ENCODE measurements at regions not wholly inside any gene's neighbourhood (a gene's known extent, or its start where the extent isn't known, plus 50 kb on each side); places are given as distances from the start of the nearest gene placed in this dataset.

DNA sequence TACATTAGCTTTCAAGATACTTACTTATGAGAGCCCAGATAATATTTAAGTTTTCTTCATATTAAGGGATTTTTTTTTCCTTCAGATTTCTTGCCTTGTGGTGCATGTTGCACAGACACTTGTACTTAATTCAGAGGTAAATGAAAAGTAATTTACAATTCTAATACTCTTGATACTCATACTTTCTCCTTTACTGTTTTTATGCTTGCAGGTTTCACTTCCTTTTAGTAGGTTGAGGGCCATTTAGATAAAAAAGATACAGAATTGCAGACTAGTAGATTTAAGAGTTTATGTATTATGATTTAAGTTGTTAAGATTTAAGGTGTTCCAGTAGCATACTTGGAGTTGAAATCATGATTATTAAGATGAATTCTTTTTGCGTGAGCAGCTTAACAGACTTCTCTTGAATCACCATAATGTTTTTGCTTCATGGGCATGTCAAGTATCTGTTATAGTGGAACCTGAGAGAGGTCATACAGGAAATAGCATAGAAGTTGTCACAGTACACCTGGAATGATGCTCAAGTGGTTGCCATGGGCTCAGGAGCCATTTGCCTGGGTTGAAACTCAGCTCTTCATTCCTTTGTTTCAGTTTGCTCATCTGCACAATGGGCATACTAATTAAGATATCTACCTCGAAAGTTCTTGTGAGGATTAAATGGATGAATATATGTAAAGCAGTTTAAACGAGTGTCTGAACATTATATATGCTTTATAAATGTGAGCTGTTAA, 174.8 kb upstream of the PRPS1L1 start:
- H3K9ac ChIP-seq (ENCODE audit: low read depth, low read length): no peak overlapping the region
- no peak overlapping the region for H3K4me3 ChIP-seq (ENCODE audit: low read length)
- H3K4me2 ChIP-seq (ENCODE audit: low read length): no peak overlapping the region
- no peaks in the 10 kb centered on the region for H3K36me3 ChIP-seq (ENCODE audit: insufficient read depth, low read length)
- no peaks in the 10 kb centered on the region for H3K4me1 ChIP-seq (ENCODE audit: control insufficient read depth, insufficient read depth, low read length)
- H3K9me3 ChIP-seq (replicated peaks; ENCODE audit: low read length): no peaks in the 10 kb centered on the region
- H3K27me3 ChIP-seq (ENCODE audit: control insufficient read depth, insufficient read depth, low read length): no peaks in the 10 kb centered on the region

DNA sequence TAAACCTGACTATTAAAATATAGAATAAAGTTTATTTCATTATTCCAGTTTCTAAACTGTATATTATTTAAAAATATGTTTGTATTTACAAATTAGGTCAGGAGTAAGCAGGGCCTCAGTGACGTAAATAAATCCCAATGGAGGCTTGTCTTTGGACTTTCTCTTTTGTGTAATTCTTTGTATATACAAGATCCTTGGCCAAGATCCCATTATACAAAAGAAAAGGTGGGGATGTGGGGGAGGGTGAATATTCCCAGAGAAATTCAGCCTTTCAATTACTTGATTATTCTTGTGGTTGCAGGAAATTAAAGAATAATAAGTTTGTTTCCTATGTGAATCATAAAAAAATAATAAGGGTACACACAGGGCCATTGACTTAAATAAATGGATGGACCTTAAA, 178.7 kb upstream of the PRPS1L1 start:
- no peak overlapping the region for H3K4me2 ChIP-seq (ENCODE audit: low read length)
- no peaks in the 10 kb centered on the region for H3K4me1 ChIP-seq (ENCODE audit: control insufficient read depth, insufficient read depth, low read length)
- no peaks in the 10 kb centered on the region for H3K36me3 ChIP-seq (ENCODE audit: insufficient read depth, low read length)
- H3K9ac ChIP-seq (ENCODE audit: low read depth, low read length): no peak overlapping the region
- no peaks in the 10 kb centered on the region for H3K9me3 ChIP-seq (replicated peaks; ENCODE audit: low read length)
- H3K27me3 ChIP-seq (ENCODE audit: control insufficient read depth, insufficient read depth, low read length): no peaks in the 10 kb centered on the region
- H3K4me3 ChIP-seq (ENCODE audit: low read length): no peak overlapping the region

DNA sequence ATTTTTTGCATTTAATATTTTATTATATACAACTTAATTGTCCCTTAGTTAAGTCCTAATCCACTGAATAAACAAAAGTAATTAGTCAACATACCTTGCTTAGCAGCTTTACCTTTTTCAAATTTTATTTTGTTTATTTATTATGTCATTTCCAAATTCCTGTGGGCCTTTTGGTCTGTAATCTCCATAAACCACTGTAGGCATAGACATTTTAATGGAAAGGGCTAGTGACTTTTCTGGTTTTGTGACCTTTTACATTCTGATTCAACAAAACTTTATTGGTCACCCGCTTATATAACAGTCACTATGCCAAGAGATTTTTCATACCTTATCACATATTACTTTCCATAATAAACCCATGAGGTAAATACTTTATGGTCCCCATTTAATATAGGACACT, 181.3 kb upstream of the PRPS1L1 start:
- no peaks in the 10 kb centered on the region for H3K36me3 ChIP-seq (ENCODE audit: insufficient read depth, low read length)

DNA sequence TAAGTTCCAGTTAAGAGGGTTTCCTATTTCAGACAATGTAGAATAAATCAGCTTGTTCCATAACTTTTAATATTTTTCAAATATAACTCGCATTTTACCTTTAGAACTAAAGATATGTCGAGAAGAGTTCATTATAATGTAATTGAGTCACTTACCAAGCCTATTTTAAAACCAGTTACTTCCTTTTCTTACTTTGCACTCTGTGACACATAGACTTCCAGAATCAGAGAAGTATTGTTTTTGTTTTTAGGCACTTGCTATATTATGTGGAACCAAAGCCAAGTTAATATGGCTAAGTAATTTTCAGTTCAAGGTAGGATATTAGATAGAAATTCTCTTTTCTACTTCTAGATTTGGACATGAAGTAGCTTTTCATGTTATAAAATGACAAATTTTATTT, 182.7 kb upstream of the PRPS1L1 start:
- Histone ChIP-seq H3K4me2 (ENCODE audit: low read length) (no peak overlapping the region), H3K36me3 (ENCODE audit: insufficient read depth, low read length) (no peaks in the 10 kb centered on the region), H3K4me1 (ENCODE audit: control insufficient read depth, insufficient read depth, low read length) (no peaks in the 10 kb centered on the region), H3K9me3 (replicated peaks; ENCODE audit: low read length) (no peaks in the 10 kb centered on the region), H3K4me3 (ENCODE audit: low read length) (no peak overlapping the region), H3K27me3 (ENCODE audit: control insufficient read depth, insufficient read depth, low read length) (no peaks in the 10 kb centered on the region), H3K9ac (ENCODE audit: low read depth, low read length) (no peak overlapping the region)

More for the DNA sequence above, 181.3 kb upstream of the PRPS1L1 start:
- H3K4me3 ChIP-seq (ENCODE audit: low read length): no peak overlapping the region
- no peak overlapping the region for H3K9ac ChIP-seq (ENCODE audit: low read depth, low read length)
- H3K27me3 ChIP-seq (ENCODE audit: control insufficient read depth, insufficient read depth, low read length): no peaks in the 10 kb centered on the region
- no peaks in the 10 kb centered on the region for H3K9me3 ChIP-seq (replicated peaks; ENCODE audit: low read length)
- no peak overlapping the region for H3K4me2 ChIP-seq (ENCODE audit: low read length)
- no peaks in the 10 kb centered on the region for H3K4me1 ChIP-seq (ENCODE audit: control insufficient read depth, insufficient read depth, low read length)

DNA sequence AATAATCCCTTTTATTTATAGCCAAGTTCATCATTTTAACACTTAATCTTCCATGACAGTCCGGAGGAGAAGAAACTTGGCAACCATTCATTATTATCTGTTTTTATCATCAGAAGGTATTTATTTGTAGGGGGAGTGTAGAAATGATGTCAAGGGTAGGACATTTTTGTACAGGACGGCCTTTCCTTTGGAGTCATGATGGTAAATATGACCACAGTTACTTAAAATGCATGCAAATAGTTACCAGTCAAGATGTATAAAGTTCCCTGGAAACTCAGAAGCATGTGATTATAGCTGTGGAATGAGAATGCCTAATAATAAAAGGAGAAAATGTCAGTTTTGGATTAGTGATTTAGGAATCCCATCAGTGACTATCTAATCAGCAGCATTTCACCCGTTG, 183.1 kb upstream of the PRPS1L1 start:
- H3K9ac ChIP-seq (ENCODE audit: low read depth, low read length): no peak overlapping the region
- H3K4me3 ChIP-seq (ENCODE audit: low read length): no peak overlapping the region
- H3K4me1 ChIP-seq (ENCODE audit: control insufficient read depth, insufficient read depth, low read length): no peaks in the 10 kb centered on the region
- H3K9me3 ChIP-seq (replicated peaks; ENCODE audit: low read length): no peaks in the 10 kb centered on the region
- H3K4me2 ChIP-seq (ENCODE audit: low read length): no peak overlapping the region
- no peaks in the 10 kb centered on the region for H3K36me3 ChIP-seq (ENCODE audit: insufficient read depth, low read length)
- no peaks in the 10 kb centered on the region for H3K27me3 ChIP-seq (ENCODE audit: control insufficient read depth, insufficient read depth, low read length)

DNA sequence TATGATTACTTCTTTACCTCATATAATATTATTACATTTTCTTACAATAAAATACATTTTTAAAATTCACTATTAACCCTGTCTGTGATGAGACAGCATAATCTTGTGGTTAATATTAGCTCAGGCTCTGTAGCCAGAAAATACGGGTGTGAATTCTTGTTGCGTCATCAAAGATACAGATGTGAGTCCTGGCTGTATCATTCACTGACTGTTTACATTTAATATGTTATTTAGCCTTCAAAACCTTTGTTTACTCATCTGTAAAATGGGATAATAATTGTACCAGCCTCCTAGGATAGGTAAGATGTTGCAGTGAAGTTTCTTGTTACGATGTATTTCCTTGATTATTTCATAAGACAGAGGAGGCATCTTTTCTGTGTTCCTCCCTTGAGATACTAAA, 184.7 kb upstream of the PRPS1L1 start:
- Histone ChIP-seq H3K4me2 (ENCODE audit: low read length) (no peak overlapping the region), H3K27me3 (ENCODE audit: control insufficient read depth, insufficient read depth, low read length) (no peaks in the 10 kb centered on the region), H3K36me3 (ENCODE audit: insufficient read depth, low read length) (no peaks in the 10 kb centered on the region), H3K9ac (ENCODE audit: low read depth, low read length) (no peak overlapping the region), H3K9me3 (replicated peaks; ENCODE audit: low read length) (no peaks in the 10 kb centered on the region), H3K4me3 (ENCODE audit: low read length) (no peak overlapping the region), H3K4me1 (ENCODE audit: control insufficient read depth, insufficient read depth, low read length) (no peaks in the 10 kb centered on the region)

DNA sequence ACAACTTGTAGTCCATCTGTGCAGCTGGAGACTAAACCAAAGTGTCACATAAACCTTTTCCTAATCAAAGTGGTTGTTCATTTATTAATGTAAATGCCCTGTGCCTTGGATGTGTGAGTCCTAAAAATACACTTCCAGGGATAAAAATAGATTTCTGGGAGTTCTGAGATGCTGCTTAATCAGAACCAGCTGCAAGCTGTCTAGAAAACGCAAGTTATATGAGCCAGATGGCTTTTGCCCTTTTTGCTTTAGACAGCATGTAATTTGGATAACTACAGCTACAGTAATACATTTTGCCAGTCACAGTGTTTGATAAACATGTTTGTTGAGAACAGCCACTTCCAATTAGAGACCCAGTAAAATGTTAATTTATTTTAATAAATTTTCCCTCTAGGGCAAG, 185.1 kb upstream of the PRPS1L1 start:
- Histone ChIP-seq H3K4me2 (ENCODE audit: low read length) (no peak overlapping the region), H3K9ac (ENCODE audit: low read depth, low read length) (no peak overlapping the region), H3K27me3 (ENCODE audit: control insufficient read depth, insufficient read depth, low read length) (no peaks in the 10 kb centered on the region), H3K4me3 (ENCODE audit: low read length) (no peak overlapping the region), H3K9me3 (replicated peaks; ENCODE audit: low read length) (no peaks in the 10 kb centered on the region), H3K4me1 (ENCODE audit: control insufficient read depth, insufficient read depth, low read length) (no peaks in the 10 kb centered on the region), H3K36me3 (ENCODE audit: insufficient read depth, low read length) (no peaks in the 10 kb centered on the region)

DNA sequence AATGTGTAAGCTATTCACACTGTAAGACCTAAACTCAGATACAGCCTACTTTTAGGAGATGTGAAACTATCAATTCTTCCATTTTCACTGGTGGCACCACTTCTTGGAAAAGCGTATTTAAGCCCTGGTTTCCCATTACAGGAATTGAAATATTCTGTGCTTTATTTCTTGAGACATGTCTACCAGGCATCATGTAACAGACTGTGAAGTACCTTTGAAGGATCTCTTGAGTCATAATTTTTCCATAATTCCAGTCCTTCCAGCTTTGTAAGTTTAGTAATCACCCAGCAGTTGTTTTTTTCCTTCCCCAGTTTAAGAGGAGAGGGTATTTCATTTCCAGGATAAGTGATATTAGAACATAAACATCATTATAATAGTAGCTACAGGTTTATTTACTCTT, 186.0 kb upstream of the PRPS1L1 start:
- Histone ChIP-seq H3K9ac (ENCODE audit: low read depth, low read length) (no peak overlapping the region), H3K36me3 (ENCODE audit: insufficient read depth, low read length) (no peaks in the 10 kb centered on the region), H3K4me1 (ENCODE audit: control insufficient read depth, insufficient read depth, low read length) (no peaks in the 10 kb centered on the region), H3K4me2 (ENCODE audit: low read length) (no peak overlapping the region), H3K4me3 (ENCODE audit: low read length) (no peak overlapping the region), H3K9me3 (replicated peaks; ENCODE audit: low read length) (no peaks in the 10 kb centered on the region), H3K27me3 (ENCODE audit: control insufficient read depth, insufficient read depth, low read length) (no peaks in the 10 kb centered on the region)

DNA sequence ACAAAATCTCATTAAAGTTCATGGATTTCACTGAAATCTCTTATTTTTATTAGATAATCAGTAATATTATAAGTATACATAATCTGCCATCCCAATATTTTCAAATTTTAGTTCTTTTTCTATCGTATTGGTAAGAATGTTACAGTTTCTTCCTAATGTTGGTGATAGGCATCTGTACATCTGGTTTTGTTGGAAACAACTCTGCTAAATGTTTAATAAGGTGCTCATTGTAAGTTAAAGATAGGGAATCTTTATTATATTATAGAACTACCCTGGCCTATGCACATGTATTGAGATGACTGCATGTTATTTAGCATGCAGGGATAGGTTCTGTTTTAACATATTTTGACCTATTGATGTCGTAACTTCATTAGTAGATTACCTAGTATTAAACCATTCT, 188.6 kb upstream of the PRPS1L1 start:
- H3K9me3 ChIP-seq (replicated peaks; ENCODE audit: low read length): no peaks in the 10 kb centered on the region
- no peaks in the 10 kb centered on the region for H3K4me1 ChIP-seq (ENCODE audit: control insufficient read depth, insufficient read depth, low read length)
- H3K4me3 ChIP-seq (ENCODE audit: low read length): no peak overlapping the region
- H3K36me3 ChIP-seq (ENCODE audit: insufficient read depth, low read length): no peaks in the 10 kb centered on the region
- H3K4me2 ChIP-seq (ENCODE audit: low read length): no peak overlapping the region
- no peak overlapping the region for H3K9ac ChIP-seq (ENCODE audit: low read depth, low read length)
- no peaks in the 10 kb centered on the region for H3K27me3 ChIP-seq (ENCODE audit: control insufficient read depth, insufficient read depth, low read length)

DNA sequence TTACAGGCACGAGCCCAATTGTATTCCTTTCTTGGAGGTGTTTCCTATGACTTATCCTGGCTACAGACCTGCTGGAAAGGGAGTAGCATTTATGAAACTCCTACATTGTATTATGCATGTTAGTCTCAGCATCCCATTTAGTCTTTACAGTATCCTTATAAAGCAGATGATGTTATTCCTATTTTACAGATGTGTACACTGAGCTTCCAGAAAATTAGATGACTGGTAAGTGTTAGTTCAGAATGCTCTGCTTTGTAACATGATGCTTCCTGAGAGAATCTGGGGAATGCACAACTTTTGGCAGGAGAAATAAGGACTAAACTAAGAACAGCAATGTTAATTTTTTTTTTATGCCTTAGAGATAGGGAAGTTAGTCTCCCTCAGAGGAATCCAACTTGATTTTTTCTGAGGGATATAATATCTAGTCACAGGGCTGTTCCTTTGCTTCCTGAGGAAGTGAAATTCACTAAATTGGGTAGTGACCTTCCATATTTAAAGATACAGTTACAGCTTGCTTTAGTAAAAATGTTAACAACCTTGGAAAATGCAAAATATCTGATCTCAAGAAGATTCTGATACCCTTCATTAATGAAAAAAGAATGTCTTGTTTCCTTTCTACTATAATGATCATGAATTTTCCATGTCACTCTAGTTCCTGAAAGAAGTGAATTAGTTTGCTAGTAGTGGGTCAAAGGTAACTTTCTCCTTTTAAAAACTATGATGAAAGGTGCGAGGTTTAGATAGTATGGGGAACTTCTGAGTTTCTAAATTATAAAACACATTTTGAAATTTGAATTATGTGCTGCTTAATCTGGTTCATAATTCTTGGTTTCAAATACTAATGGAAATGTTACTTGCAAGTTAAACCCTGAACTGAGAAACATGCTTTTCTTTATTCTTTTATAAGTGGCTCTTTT, 194.0 kb upstream of the PRPS1L1 start:
- Histone ChIP-seq H3K9ac (ENCODE audit: low read depth, low read length) (no peak overlapping the region), H3K36me3 (ENCODE audit: insufficient read depth, low read length) (no peaks in the 10 kb centered on the region), H3K4me2 (ENCODE audit: low read length) (no peak overlapping the region), H3K9me3 (replicated peaks; ENCODE audit: low read length) (no peaks in the 10 kb centered on the region), H3K27me3 (ENCODE audit: control insufficient read depth, insufficient read depth, low read length) (no peaks in the 10 kb centered on the region), H3K4me3 (ENCODE audit: low read length) (no peak overlapping the region), H3K4me1 (ENCODE audit: control insufficient read depth, insufficient read depth, low read length) (no peaks in the 10 kb centered on the region)

DNA sequence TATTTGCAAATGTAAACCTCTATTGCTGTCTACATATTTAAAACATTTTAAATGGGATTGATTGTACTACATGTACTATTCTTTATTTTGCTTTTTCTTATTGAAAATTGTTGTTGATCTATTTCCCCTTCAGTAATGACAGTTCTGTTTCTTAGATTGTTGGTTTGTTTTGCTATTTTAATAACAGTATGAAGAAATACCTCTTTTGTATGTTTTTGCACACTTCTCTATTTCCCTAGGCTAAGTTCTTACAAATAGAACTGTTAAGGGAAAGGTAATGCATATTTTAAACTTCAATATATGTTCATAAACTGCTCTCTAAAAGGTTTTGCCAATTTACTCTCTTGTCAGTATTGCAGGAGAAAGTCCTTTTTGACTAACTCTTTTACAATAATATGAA, 195.0 kb upstream of the PRPS1L1 start:
- Histone ChIP-seq H3K4me3 (ENCODE audit: low read length) (no peak overlapping the region), H3K9me3 (replicated peaks; ENCODE audit: low read length) (no peaks in the 10 kb centered on the region), H3K4me1 (ENCODE audit: control insufficient read depth, insufficient read depth, low read length) (no peaks in the 10 kb centered on the region), H3K27me3 (ENCODE audit: control insufficient read depth, insufficient read depth, low read length) (no peaks in the 10 kb centered on the region), H3K9ac (ENCODE audit: low read depth, low read length) (no peak overlapping the region), H3K36me3 (ENCODE audit: insufficient read depth, low read length) (no peaks in the 10 kb centered on the region), H3K4me2 (ENCODE audit: low read length) (no peak overlapping the region)

DNA sequence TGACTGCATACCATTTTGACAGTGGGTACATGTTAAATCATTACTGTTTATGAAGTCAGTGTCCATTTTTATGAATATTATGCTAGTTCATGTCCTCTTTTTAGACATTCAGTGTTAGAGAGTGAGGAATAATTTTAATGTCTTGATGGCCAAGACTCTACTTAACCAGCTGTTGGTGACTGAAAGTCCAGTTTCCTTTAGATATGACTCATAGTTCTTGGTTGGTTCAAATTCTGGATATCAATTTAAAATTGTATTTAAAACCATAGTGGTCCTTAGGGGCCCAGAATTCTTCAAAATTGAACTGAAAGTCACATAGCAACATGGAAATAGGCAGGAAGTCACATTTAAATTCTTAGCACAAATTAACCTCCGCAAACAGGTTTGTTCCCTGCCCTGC, 196.5 kb upstream of the PRPS1L1 start:
- Histone ChIP-seq H3K9ac (ENCODE audit: low read depth, low read length) (no peak overlapping the region), H3K4me2 (ENCODE audit: low read length) (no peak overlapping the region), H3K4me1 (ENCODE audit: control insufficient read depth, insufficient read depth, low read length) (no peaks in the 10 kb centered on the region), H3K9me3 (replicated peaks; ENCODE audit: low read length) (no peaks in the 10 kb centered on the region), H3K36me3 (ENCODE audit: insufficient read depth, low read length) (no peaks in the 10 kb centered on the region), H3K4me3 (ENCODE audit: low read length) (no peak overlapping the region), H3K27me3 (ENCODE audit: control insufficient read depth, insufficient read depth, low read length) (no peaks in the 10 kb centered on the region)
